ENCODE measurements at regions not wholly inside any gene's neighbourhood (a gene's known extent, or its start where the extent isn't known, plus 50 kb on each side); places are given as distances from the start of the nearest gene placed in this dataset.

GRCh38 chr4:20041839-20042407 is 209.8 kb upstream of the SLIT2 start (continued):
- TF ChIP-seq CTCF (IDR thresholded peaks at IDR 0.05) = no peak
- no peak for TF ChIP-seq USF2 (IDR thresholded peaks at IDR 0.05; ENCODE audit: borderline replicate concordance, low read depth, low read length)
- no peak for TF ChIP-seq POLR2AphosphoS5 (IDR thresholded peaks at IDR 0.05; ENCODE audit: low read depth, low read length)
- no peak for TF ChIP-seq IRF3 (IDR thresholded peaks at IDR 0.05; ENCODE audit: low read depth, low read length)

- ChIA-PET CTCF (no interaction called here), POLR2A (no interaction called here)
- Histone ChIP-seq H3K79me2 (ENCODE audit: insufficient read depth) (no peaks in the 10 kb centered on the region), H3K27ac (ENCODE audit: low read depth in 2 of 2, low read length in 1 of 2) (no peak overlapping the region), H2AFZ (ENCODE audit: low read depth) (no peak overlapping the region), H4K20me1 (ENCODE audit: insufficient read depth) (no peaks in the 10 kb centered on the region), H3F3A (replicated peaks; ENCODE audit: insufficient read depth) (no peaks in the 10 kb centered on the region), H3K9me2 (no peaks in the 10 kb centered on the region), H3K27me3 (ENCODE audit: insufficient read depth) (no peaks in the 10 kb centered on the region), H3K9ac (no peak overlapping the region), H3K36me3 (replicated peaks in 1 of 2; ENCODE audit: control insufficient read depth in 1 of 2, insufficient read depth in 2 of 2, low read length in 1 of 2) (peaks cover 0 to 3% of the 10 kb centered on the region in 2 experiments), H3K9me3 (peaks cover 3% of the 10 kb centered on the region; the same call in 1 of the 2 replicates), H3K4me2 (no peak overlapping the region), H3K4me1 (ENCODE audit: control insufficient read depth in 1 of 2, insufficient read depth in 2 of 2, low read depth in 1 of 2, low read length in 1 of 2) (no peaks in the 10 kb centered on the region; a peak in 1 of 4 replicates), H3K4me3 (ENCODE audit: low read depth in 2 of 2, low read length in 1 of 2) (no peak overlapping the region)
- 90% methylated on average over 3 of the region's 3 CpGs for whole genome bisulfite sequencing (ENCODE audit: low lambda C conversion rate)
- no peak for DNase-seq
- TF ChIP-seq MEF2A (IDR thresholded peaks at IDR 0.05; ENCODE audit: borderline replicate concordance, low read depth) = no peak
- no peak for TF ChIP-seq EZH2phosphoT487 (IDR thresholded peaks at IDR 0.05; ENCODE audit: borderline replicate concordance, low read depth)
Measured at GRCh38 chr4:20037745-20038144, 214.0 kb upstream of the SLIT2 start.

GRCh38 chr4:20030108-20030507 is 221.6 kb upstream of the SLIT2 start:
- no peak for DNase-seq
- peaks cover 13% of the 10 kb centered on the region for H3F3A ChIP-seq (replicated peaks; ENCODE audit: insufficient read depth)
- peaks cover 3% of the 10 kb centered on the region; the same call in 1 of the 2 replicates for H3K9me3 ChIP-seq
- H3K79me2 ChIP-seq (ENCODE audit: insufficient read depth) = no peaks in the 10 kb centered on the region
- H3K27ac ChIP-seq (ENCODE audit: low read depth in 2 of 2, low read length in 1 of 2) = no peak overlapping the region
- CTCF ChIA-PET = no interaction called here
- no peak overlapping the region for H3K9ac ChIP-seq
- H4K20me1 ChIP-seq (ENCODE audit: insufficient read depth) = no peaks in the 10 kb centered on the region
- no peak overlapping the region for H3K4me3 ChIP-seq (ENCODE audit: low read depth in 2 of 2, low read length in 1 of 2)
- POLR2A ChIA-PET = no interaction called here
- no peaks in the 10 kb centered on the region for H3K27me3 ChIP-seq (ENCODE audit: insufficient read depth)
- no peak for TF ChIP-seq NRF1 (IDR thresholded peaks at IDR 0.05; ENCODE audit: low read depth, low read length)
- TF ChIP-seq TCF12 (IDR thresholded peaks at IDR 0.05) = no peak
- TF ChIP-seq JUND (IDR thresholded peaks at IDR 0.05) = no peak
- TF ChIP-seq USF2 (IDR thresholded peaks at IDR 0.05; ENCODE audit: borderline replicate concordance, low read depth, low read length) = no peak
- no peak for TF ChIP-seq MAX (IDR thresholded peaks at IDR 0.05; ENCODE audit: low read depth)
- TF ChIP-seq YY1 (IDR thresholded peaks at IDR 0.05; ENCODE audit: low read depth) = no peak
- TF ChIP-seq EP300 (IDR thresholded peaks at IDR 0.05; ENCODE audit: borderline replicate concordance in 1 of 2, low read depth in 1 of 2, low read length in 1 of 2) = no peak
- no peak for TF ChIP-seq MXI1 (IDR thresholded peaks at IDR 0.05; ENCODE audit: low read depth, low read length)
- TF ChIP-seq POLR2AphosphoS5 (IDR thresholded peaks at IDR 0.05; ENCODE audit: low read depth, low read length) = no peak
- TF ChIP-seq ELF1 (IDR thresholded peaks at IDR 0.05) = no peak
- no peak for TF ChIP-seq SMC3 (IDR thresholded peaks at IDR 0.05; ENCODE audit: low read depth, low read length)
- H3K36me3 ChIP-seq (replicated peaks in 1 of 2; ENCODE audit: control insufficient read depth in 1 of 2, insufficient read depth in 2 of 2, low read length in 1 of 2) = peaks cover 0 to 3% of the 10 kb centered on the region in 2 experiments
- H3K4me1 ChIP-seq (ENCODE audit: control insufficient read depth in 1 of 2, insufficient read depth in 2 of 2, low read depth in 1 of 2, low read length in 1 of 2) = peaks cover 0 to 4% of the 10 kb centered on the region in 2 experiments; a peak in 2 of 4 replicates
- no peak overlapping the region for H3K4me2 ChIP-seq
- H3K9me2 ChIP-seq = no peaks in the 10 kb centered on the region
- H2AFZ ChIP-seq (ENCODE audit: low read depth) = no peak overlapping the region

Data from SK-N-SH (cell line).